PC-3 (cell line): ENCODE measurements at regions not wholly inside any gene's neighbourhood (a gene's known extent, or its start where the extent isn't known, plus 50 kb on each side); places are given as distances from the start of the nearest gene placed in this dataset.

ENCODE experiments used
- ATAC-seq: fragments of 200-7000 bp; cut with Tn5 transposase; 2 replicates; pipeline ENCODE4 v1.9.1; 2020; ENCODE audit warnings: mild to moderate bottlenecking, moderate library complexity
- BruUV-seq: library from RNA; stranded (reverse); fragments of 400-500 nt; replicated peaks from 2 replicates; lab custom pipeline; 2021; lab: Mats Ljungman, UMichigan
- CTCF ChIA-PET: fragments of 300-600 bp; sonication (Branson Sonifier 250); formaldehyde crosslinking; loops from one replicate; lab custom pipeline; 2022; ENCODE audit warnings: antibody characterized with exemption; lab: Charles Lee
- POLR2A ChIA-PET: fragments of 300-600 bp; sonication (Branson Sonifier 250); formaldehyde crosslinking; loops from one replicate; lab custom pipeline; 2022; ENCODE audit warnings: antibody characterized with exemption; ENCODE audit not compliant: unreplicated experiment; lab: Charles Lee
- DNase-seq: peaks from one replicate; pipeline ENCODE4 v3.0.0-alpha.2; 2015
- H2AFZ ChIP-seq: fragments of 300-600 bp; sonication (generic); 2 replicates; pipeline ENCODE4 v1.6.0; 2016; ENCODE audit warnings: antibody characterized with exemption, low read length
- H3F3A ChIP-seq: fragments of 300-600 bp; sonication (generic); one replicate; pipeline ENCODE4 v1.6.0; 2017; ENCODE audit warnings: antibody characterized with exemption, low read length, control low read depth, mild to moderate bottlenecking; ENCODE audit not compliant: unreplicated experiment
- H3K27ac ChIP-seq: fragments of 300-600 bp; sonication (generic); 2 replicates; pipeline ENCODE4 v1.5.1; 2016; ENCODE audit warnings: mild to moderate bottlenecking, low read length
- H3K27me3 ChIP-seq: fragments of 300-600 bp; sonication (generic); 2 replicates; pipeline ENCODE4 v1.6.1; 2016; ENCODE audit warnings: low read length, mixed read lengths
- H3K36me3 ChIP-seq: fragments of 300-600 bp; sonication (generic); 2 replicates; pipeline ENCODE4 v1.6.1; 2016; ENCODE audit warnings: low read depth, mixed run types, low read length, mixed read lengths
- H3K4me1 ChIP-seq: fragments of 300-600 bp; sonication (generic); 2 replicates; pipeline ENCODE4 v1.5.1; 2016; ENCODE audit warnings: low read length; ENCODE audit not compliant: insufficient read depth
- H3K4me2 ChIP-seq: fragments of 300-600 bp; sonication (generic); 2 replicates; pipeline ENCODE4 v1.6.0; 2016; ENCODE audit warnings: low read length
- H3K4me3 ChIP-seq: fragments of 300-600 bp; sonication (generic); 2 replicates; pipeline ENCODE4 v1.5.1; 2016; ENCODE audit warnings: mild to moderate bottlenecking, low read length, mixed read lengths
- H3K79me2 ChIP-seq: fragments of 300-600 bp; sonication (generic); 2 replicates; pipeline ENCODE4 v1.6.1; 2017; ENCODE audit warnings: low read length, mixed read lengths
- H3K9ac ChIP-seq: fragments of 300-600 bp; sonication (generic); 2 replicates; pipeline ENCODE4 v1.6.0; 2016; ENCODE audit warnings: mild to moderate bottlenecking, low read length
- H3K9me2 ChIP-seq: fragments of 300-600 bp; sonication (generic); replicated peaks from 2 replicates; pipeline ENCODE4 v1.6.1; 2016; ENCODE audit warnings: mixed run types, low read length, mixed read lengths
- H3K9me3 ChIP-seq: fragments of 300-600 bp; sonication (generic); 2 replicates; pipeline ENCODE4 v1.6.1; 2016; ENCODE audit warnings: low read length, mixed read lengths
- H4K20me1 ChIP-seq: fragments of 300-600 bp; sonication (generic); 2 replicates; pipeline ENCODE4 v1.6.1; 2016; ENCODE audit warnings: low read length, mixed read lengths
- EZH2 ChIP-seq: fragments of 300-600 bp; sonication (generic); IDR thresholded peaks from one replicate; pipeline ENCODE4 v1.6.1; 2017; ENCODE audit warnings: antibody characterized with exemption, mild to moderate bottlenecking, low read length; ENCODE audit not compliant: unreplicated experiment
- EZH2phosphoT487 ChIP-seq: fragments of 300-600 bp; sonication (generic); IDR thresholded peaks from 2 replicates; pipeline ENCODE4 v1.6.1; 2018; ENCODE audit warnings: mild to moderate bottlenecking, antibody characterized with exemption, low read length, borderline replicate concordance
- intact Hi-C: fragments of 100-400 bp; cut with micrococcal nuclease; formaldehyde crosslinking; loops from 2 replicates; pipeline ENCODE4 v1.9.0; 2023
- TF ChIP-seq, protein P1 (sequence below): fragments of 300-600 bp; sonication (generic); conservative IDR thresholded peaks from 2 replicates; pipeline ENCODE4 v1.5.1; 2017; ENCODE audit warnings: antibody characterized with exemption, low read depth, mild to moderate bottlenecking, low read length

DNA sequence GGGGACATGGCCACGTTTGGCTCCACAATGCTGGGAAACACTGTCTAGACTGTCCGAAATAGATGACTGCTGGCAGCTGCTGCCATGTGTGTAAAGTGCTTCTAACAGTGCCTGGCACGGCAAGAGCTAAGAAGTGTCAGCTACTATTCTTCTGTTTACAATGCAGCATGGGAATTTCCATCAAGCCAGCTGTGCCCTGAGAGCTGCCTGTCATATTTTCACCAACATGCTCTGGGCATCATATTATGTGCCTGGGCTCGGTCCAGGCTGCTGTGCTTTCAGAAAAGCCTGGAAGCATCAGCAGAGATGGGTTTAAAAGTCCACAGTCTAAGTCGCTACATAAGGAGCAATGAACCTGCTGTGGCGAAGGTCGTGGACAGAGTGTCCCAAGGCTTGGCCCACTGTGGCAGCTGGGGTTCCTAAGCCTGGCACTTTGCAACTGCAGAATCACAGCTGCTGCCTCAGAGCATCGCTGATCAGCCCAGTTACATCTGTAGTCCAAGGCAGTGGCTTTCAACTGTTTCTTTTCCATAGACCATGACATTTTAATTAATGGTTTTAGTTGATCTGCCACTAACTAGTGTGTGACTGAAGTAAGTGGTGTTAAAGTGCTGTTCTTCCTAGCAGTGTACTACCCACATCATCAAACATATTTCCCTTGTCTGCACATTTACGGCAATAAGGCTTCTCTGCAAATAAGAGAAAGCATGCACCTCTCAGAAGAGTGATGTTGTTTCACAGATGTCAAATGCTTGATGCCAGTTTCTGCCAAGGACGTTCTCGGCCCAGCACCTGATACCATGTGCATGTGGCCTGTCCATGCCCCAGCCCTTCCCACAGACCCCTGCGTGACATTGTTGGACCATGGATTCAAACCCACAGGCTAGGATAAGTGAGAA is 95.7 kb upstream of the C1QTNF9B start:
- DNase-seq (no peak), ATAC-seq (no peak)
- CTCF ChIA-PET = no interaction called here
- POLR2A ChIA-PET = no interaction called here
- BruUV-seq = no TSS peak
- H3F3A ChIP-seq = no peaks in the 10 kb centered on the region
- H2AFZ ChIP-seq = no peak overlapping the region
- H3K4me2 ChIP-seq = no peak overlapping the region
- H4K20me1 ChIP-seq = no peaks in the 10 kb centered on the region
- H3K9me2 ChIP-seq = no peaks in the 10 kb centered on the region
- intact Hi-C loops = no loop called here
- H3K4me3 ChIP-seq = no peak overlapping the region
- H3K4me1 ChIP-seq = 0 out of 2 replicates have a peak, but pooled peaks cover 4% of the 10 kb centered on the region
- TF ChIP-seq, protein P1, sequence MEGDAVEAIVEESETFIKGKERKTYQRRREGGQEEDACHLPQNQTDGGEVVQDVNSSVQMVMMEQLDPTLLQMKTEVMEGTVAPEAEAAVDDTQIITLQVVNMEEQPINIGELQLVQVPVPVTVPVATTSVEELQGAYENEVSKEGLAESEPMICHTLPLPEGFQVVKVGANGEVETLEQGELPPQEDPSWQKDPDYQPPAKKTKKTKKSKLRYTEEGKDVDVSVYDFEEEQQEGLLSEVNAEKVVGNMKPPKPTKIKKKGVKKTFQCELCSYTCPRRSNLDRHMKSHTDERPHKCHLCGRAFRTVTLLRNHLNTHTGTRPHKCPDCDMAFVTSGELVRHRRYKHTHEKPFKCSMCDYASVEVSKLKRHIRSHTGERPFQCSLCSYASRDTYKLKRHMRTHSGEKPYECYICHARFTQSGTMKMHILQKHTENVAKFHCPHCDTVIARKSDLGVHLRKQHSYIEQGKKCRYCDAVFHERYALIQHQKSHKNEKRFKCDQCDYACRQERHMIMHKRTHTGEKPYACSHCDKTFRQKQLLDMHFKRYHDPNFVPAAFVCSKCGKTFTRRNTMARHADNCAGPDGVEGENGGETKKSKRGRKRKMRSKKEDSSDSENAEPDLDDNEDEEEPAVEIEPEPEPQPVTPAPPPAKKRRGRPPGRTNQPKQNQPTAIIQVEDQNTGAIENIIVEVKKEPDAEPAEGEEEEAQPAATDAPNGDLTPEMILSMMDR = no peak
- TF ChIP-seq EZH2 (no peak), EZH2phosphoT487 (no peak)
- no peak overlapping the region for H3K27ac ChIP-seq
- no peak overlapping the region for H3K9ac ChIP-seq
- H3K9me3 ChIP-seq = no peaks in the 10 kb centered on the region
- H3K36me3 ChIP-seq = no peaks in the 10 kb centered on the region
- H3K79me2 ChIP-seq = no peaks in the 10 kb centered on the region
- no peaks in the 10 kb centered on the region for H3K27me3 ChIP-seq

GRCh38 chr13:23993680-23993985 is 96.3 kb upstream of the C1QTNF9B start:
- Histone ChIP-seq H3F3A (no peaks in the 10 kb centered on the region), H3K4me2 (no peak overlapping the region), H3K4me3 (no peak overlapping the region), H3K27ac (no peak overlapping the region), H3K9ac (no peak overlapping the region), H3K4me1 (0 out of 2 replicates have a peak, but pooled peaks cover 4% of the 10 kb centered on the region), H3K9me2 (no peaks in the 10 kb centered on the region), H2AFZ (no peak overlapping the region), H3K36me3 (no peaks in the 10 kb centered on the region), H3K27me3 (no peaks in the 10 kb centered on the region), H3K9me3 (no peaks in the 10 kb centered on the region), H3K79me2 (no peaks in the 10 kb centered on the region), H4K20me1 (no peaks in the 10 kb centered on the region)
- no TSS peak for BruUV-seq
- intact Hi-C loops = no loop called here
- DNase-seq = no peak
- POLR2A ChIA-PET = no interaction called here
- CTCF ChIA-PET = no interaction called here
- TF ChIP-seq, protein P1 = no peak
- TF ChIP-seq EZH2phosphoT487 = no peak
- no peak for TF ChIP-seq EZH2
- ATAC-seq = no peak
